ENCODE measurements at regions not wholly inside any gene's neighbourhood (a gene's known extent, or its start where the extent isn't known, plus 50 kb on each side); places are given as distances from the start of the nearest gene placed in this dataset.

DNA sequence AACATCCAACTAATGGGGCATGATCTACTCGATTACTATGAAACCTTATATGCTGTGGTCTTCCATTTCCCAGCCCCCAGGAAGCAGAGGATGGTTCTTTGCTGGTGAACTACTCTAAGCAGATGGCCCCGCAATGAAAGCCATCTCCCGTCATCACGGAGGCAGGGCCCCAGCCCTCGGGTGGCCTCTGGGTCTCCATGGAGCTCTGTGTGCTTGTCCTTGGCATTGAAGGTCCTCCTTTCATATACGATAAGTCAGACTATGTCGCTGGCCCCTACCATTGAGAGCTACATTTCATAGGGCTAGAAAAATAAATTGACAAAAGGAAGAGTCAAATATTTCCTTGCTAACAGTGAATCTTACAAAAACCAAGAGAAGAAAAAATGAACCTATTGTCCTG is 416.8 kb downstream of the CMPK2 start:
- DNase-seq: no peak

DNA sequence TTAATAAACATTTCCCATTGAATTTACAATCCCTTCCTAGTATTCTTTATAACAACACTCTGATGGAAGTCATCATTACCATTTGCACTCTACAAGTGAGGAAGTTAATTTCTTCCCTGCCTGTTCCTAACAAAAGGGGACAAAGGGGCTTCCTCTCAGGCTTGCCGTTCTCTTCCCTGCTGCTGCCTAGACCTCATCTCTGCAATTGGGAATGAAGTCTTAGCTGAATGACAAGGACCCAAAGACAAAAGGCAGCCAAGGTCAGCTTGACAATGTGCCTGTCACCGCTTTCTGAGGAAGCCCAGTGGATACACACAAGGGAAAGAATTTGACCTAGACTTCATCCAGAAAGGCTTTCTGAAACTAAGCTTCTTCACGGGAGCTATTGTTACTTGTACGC is 416.4 kb downstream of the CMPK2 start:
- no peak for DNase-seq

DNA sequence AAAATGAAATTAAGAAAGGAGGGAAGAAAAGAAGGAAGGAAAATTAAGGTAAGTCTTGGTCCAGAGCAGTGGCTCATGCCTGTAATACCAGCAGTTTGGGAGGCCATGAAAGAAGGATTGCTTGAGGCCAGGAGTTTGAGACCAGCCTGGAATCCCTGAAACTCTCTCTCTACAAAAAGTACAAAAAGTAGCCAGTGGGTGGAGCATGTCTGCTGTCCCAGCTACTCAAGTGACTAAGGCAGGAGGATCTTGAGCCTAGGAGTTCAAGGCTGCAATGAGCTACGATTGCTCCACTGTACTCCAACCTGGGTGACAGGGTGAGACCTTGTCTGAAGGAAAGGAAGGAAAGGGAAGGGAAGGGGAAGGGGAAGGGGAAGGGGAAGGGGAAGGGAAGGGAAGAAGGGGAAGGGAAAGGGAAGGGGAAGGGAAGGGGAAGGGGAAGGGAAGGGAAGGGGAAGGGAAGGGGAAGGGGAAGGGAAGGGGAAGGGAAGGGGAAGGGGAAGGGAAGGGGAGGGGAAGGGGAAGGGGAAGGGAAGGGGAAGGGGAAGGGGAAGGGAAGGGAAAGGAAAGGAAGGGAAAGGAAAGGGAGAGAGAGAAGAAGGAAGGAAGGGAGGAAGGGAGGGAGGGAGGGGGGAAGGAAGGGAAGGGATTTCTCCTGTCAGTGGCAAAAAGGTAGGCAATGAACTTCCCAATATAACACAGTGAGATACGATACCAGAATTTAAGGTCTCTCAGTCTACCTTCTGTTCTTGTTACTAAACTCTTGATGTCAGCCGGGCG is 412.8 kb downstream of the CMPK2 start:
- no peak for DNase-seq

DNA sequence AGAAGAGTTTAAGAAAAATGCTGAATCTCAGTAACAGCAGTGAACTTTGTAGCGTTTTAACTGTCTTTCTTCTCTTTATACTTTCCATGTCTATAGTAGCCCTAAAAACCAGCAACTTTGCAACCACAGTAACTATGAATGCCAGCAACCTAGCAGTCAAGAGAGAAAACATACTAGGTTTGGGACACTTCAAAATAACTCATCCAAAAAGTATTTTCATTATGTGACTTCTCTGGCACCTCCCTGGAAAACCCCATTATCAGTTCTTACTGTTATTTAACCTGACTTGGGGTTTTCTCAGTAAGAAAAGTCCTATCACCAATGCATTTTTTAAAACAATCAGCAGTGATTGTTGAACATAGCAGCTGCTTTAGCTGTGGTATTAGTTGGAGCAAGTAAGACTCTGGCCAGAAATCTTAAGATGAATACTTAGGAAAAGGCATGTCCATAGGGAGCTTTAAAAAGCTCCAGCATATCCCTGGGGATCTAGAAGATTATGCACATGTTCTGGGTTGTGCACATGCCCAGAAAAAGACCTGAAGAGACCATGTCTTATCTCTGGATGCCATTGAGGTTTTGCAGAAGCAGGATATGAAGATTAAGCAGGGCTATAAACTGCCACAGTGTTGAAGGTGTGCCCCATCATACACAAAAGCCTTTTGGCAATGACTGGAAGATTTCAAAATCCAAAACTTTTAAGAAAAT is 411.3 kb downstream of the CMPK2 start:
- no peak for DNase-seq

DNA sequence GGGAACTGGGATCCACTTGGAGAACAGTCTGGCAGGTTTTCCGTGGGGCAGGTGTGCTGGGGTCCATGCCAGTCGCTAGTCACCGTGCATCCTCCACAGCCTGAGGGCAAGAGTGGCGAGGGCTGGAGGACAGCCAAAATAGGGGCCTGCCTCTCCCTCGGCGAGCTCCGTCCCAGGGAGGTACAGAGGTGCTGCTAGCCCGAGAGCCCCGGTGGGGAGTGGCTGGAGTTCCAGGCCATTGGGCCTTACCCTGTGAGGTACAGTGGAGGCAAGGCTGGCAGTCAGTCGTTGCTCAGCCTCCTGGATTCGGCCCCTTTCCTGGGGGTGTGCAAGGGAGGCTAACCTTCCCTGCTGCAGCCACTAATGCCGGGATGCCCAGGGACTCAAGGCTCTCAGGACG is 406.6 kb downstream of the CMPK2 start:
- no peak for DNase-seq

DNA sequence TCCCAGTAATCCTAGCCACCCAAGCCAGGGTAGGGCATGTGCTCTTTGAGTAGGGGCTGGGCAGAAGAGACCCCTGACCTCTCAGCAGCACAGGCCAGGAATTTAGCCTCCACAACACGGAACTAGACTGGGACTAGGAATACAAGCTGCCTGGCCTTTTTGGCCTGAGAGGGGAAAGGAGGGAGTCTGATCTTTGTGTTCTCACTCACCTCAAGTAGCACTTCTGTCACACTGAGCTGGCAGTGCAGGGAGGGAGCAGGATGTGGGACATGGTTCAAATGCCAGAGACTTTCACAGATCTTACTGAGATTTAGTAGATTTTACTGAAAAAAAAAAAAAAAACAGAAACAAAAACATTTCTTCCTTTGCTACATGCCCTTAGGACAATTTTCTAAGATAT is 395.2 kb downstream of the CMPK2 start:
- DNase-seq: no peak

DNA sequence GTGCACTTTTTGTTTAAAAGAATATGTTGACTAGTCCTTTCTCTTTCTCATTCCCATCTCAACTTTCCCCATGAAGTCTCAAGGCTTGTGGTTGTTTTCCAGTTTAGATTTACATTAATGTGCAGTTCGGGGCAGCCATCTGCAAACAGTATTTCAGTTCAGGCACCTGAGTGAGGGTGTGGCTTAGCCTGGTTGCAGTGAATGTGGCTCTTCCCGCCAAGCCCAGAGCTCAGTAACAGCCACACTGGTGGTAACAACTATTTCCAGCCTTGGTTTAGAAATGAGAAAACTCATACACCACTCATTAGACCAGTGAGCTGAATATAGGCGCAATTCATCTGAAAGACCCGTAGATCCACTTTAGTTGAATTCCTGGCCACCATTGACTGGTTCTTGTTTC is 394.3 kb downstream of the CMPK2 start:
- no peak for DNase-seq

DNA sequence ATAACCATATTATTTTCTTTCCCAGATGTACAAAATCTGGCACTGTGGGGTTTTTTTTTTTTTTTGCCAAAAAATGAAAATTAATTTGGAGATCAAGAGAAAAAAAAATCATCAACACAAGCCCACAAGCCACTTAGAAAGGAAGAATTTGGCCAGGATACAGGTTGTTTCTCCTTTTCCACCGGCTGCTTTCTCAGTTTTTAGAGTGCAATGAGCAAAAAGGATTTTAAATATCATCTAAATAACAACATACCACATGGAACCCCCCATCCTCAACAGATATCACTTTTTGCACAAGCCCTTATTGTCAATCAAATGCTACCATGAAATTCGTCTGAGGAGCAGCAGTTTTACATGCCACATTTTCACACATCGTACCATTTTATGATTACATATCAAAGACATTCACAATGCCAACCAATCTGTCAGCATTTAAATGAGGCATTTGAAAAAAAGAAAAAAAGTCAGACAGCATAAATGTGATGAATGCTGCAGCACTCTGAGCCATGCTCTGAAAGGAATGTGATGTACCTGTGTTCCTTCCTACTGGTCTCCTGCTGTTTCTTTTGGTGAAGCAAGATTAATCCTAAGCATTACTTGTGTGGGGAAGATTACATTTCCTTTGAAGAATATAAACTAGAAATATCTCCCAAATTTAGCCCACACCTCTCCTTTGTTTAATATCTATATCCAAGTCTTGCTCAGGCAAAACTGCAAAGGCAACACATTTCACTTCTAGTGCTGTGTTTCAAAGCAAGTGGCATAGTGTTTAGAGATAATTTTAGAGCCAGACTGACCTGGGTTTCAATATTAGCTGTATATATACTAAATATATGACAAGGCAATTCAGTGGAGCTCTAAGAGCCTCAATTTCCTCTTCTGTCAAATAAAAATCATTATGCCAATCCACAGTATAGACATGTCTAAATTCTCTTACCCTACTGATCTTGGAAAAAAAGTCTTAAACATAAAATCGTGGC is 391.3 kb downstream of the CMPK2 start:
- no peak for DNase-seq

DNA sequence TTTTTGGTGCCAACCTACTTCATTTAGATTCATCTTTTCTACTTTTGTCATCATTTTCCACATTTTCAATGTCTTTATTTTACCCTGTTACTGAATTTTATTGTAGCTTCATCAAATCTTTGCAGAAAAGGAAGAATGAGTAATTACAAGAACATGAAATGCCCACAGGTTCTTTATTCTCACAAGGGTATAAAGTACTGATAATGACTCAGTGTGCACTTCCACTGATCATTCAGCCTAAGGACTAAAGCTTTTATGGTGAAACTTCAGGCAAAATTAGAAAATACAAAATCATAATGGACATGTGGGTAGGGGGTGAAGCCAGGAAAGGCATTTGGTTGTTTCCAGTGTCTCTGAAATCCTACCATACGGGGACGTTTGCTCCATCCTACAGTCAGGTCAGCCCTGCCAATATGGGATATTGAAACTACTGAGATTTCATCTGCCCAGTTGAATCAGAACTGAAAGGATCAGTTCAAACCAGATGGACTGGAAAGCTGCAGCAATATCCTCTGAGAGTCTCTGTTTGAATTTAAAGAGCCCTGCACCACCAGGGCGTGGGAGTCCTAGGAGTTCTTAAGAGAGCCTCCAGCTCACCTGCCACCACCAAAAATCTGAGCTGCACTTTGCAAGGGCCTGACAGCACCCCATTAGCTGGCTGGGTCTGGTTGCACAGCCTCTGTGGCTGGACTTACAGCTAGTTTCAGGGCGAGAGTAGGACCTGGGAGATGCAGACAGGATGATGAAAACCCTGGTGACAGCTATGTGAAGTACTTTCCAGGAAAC is 390.4 kb downstream of the CMPK2 start:
- no peak for DNase-seq

DNA sequence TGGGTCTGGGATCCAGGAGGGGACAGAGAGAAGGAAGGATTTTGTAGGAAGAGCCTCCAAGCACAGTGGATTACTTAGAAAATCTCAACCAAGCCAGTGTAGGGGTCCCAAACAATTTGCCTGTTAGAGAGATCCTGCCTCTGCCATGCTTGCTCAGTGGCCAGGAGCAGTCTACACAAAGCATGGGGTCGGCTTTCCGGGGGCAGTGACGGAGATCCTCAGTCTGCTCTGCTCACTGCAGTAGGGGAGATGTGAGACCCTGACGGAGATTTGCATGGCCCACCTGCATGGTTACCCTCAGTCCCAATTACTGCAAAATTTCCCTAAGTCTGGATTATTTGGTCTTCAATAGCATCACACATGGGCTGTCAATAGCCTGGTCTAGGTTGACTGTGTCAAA is 385.2 kb downstream of the CMPK2 start:
- DNase-seq: no peak

DNA sequence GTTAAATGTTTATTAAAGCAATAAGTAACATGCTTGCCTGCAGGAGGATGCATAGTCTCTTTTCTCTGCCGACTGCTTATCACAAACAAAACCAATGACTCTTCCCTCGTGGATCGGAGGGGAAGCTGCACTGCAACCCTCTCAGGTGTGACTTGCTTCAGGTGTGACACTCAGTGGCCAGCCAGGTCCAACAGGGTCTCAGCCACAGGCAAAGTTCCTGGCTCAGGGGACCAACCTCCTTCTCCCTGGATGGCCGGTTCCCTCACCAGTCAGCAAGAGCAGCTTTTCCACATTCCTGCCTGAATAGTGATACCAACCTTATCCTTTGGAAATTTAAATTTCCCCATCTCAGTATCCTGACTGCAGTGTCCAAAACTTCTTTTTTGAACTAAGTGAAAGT is 383.5 kb downstream of the CMPK2 start:
- no peak for DNase-seq

DNA sequence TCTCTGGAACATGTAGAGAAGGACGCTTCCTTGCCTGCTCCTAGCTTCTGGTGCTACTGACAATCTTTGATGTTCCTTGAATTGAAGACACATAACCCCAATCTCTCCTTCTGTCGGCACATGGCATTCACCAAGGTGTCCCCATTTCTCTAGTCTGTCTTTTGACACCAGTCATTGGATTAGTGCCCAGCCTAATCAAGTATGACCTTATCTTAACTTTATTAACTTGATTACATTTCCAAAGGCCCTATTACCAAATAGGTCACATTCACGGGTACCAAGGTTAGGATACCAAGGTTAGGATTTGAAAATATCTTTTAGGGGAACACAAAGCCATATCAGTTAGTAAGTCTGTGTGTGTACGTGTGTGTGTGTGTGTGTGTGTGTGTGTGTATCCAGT is 377.9 kb downstream of the CMPK2 start:
- no peak for DNase-seq

DNA sequence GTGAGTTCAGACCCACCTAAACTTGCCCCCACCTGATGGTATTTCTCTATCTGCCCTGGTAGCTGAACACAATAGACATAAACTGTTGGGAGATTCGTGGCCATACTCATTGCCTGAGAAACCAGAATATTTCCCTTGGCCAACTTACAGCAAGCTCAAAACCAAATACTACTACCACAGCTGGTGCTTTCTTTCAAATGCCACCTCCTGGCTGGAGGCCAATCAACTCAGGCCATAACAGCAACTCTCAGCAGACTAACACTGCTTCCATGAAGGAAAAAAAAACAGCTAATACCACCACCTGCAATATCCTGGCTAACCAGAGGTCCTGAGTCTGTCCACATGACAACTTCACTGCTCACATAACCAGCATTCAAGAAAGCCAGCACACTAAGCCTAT is 373.1 kb downstream of the CMPK2 start:
- no peak for DNase-seq

DNA sequence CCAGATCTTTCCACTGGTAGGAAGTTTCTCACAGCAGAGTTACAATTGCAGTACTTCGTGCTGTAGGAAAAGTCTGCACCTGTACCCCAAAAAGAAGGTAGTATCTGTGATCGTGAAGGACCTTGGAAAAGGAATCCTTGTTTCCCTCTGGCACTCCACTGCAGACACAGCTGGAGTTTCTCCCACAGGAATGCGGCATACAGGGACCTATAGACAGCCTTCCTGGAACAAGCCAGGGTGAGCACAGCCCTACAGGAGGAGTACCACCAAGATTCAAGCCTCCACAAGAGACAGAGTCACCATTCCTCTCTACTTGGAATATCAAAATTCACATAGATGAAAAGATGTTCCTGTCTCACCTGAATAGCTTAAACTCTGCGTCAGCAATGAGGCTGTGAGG is 372.4 kb downstream of the CMPK2 start:
- DNase-seq: no peak

DNA sequence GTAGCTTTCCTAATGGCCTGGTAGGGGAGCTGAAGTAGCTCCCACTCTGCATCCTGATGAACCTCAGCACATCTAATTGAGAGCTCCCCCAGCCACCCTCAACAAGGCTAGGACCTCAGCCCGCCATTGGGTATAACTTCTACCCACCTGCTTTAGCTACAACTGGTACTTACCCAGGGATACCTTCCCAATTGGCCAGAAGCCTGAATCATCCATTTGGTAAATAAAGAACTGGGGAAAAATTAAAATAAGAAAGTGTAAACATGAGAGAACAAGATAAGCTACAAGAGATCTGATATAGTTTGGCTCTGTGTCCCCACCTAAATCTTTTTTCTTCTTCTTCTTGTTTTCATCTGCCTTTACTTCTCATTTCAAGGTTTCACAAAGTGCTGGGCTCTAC is 372.0 kb downstream of the CMPK2 start:
- DNase-seq: no peak

DNA sequence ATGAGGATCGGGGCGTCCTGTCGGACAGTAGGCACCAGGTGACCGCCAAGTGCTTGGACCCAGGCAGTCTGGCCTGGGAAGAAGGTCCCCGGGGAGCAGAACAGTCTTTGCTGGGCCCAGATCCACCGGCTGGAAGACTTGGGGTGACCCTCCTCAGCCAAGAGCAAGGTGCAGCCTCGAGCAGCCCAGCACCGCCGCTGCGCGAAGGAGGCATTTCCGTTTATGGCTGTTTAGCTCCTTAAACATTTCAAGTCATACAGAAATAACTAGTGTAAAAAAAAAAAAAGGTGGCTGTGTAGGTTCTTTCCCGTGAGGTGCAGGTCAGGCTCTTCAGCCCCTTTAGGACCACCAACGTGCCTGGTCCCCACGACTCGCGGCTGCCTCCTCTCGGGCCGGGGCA is 370.2 kb downstream of the CMPK2 start:
- no peak for DNase-seq

DNA sequence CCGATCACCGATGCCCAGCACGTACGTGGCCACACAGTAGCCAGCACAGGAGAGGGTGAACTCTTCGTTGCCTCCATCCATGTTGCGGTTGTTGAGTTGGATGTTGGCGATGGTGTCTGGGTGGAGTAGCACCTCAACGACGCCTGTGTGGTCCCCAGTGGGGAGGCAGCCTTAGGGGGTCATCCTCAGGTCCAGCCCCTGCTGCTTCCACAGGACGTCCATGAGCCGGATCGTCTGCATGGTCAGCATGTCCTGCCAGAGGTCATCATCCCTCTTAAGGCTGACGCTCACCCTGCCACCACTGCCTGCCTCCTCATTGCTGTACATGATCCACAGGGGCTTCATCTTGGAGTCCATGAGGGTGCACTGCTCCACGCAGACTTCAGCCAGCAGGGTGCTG is 369.3 kb downstream of the CMPK2 start:
- DNase-seq: no peak

DNA sequence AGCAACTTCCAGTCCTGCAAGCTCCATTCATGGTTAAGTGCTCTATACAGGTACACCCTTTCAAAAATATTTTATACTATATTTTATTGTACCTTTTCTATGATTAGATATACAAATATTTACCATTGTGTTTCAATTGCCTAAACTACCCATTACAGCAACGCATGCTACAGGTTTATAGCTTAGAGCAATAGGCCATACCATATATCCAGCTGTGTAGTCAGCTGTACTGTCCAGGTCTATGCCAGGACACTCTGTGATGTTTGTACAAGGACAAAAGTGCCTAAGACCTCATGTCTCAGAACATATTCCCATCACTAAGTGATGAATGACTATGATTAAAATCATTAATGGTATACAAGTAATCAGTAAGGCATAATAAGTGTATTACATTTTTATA is 368.7 kb downstream of the CMPK2 start:
- no peak for DNase-seq

DNA sequence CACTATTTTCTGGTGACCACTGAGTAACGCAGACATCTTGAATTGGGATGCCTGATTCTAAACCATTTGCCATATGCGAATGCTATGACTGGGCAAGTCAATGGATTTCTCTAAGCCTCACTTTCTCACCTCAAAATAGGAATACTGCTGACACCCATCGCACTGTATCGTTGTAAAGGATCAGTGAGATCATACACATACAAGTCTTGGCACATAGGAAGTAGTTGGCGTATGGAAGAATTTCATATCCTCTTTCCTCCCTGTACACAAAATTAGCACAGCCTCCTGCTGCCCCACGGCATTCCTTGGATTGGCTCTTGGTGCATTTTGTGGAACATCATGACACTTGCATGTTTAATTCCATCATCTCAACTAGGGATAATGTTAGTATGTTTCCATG is 366.9 kb downstream of the CMPK2 start:
- no peak for DNase-seq

DNA sequence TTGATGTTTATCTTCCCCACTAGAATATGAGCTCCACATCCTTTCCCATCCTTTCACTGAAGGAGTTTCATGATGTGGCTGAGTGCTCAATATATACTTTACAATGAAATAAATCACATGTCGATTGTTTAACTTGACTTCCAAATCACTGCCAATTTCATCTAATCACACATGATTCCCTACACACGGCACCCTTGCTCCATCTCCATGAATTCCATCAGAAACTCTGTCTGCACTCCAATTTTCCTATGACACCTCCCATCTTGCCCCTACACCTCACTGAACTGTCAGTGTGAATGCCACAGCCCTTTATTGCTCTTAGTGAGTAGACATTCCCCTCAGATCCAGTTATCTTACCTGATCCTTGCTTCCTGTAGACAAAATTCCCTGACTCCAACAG is 366.0 kb downstream of the CMPK2 start:
- DNase-seq: no peak

DNA sequence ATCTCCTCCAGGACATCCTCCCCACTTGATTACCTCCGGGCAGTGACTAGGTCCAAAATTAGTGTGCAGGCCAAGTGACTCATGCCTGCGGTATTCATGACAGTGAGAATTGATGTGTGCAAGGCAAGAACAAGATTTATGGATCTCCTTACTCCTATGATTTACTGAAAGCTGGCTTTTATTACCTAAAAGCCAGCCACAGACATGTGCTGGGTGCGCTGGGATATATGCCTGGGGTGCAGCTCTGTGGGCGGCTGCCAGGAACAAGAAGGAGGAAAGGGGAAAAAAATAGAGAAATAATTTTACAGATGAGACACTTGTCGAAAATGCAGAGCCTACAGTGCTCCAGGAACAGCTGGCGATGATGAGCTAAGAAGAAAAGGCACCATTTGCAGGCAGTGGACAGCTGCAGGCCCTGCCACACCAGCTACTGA is 359.3 kb downstream of the CMPK2 start:
- DNase-seq: no peak

Measured in hypothalamus (tissue), 51 donors.